ENCODE measurements at regions not wholly inside any gene's neighbourhood (a gene's known extent, or its start where the extent isn't known, plus 50 kb on each side); places are given as distances from the start of the nearest gene placed in this dataset.
"Not testable (repeated sequence)": the region's sequence is repeated elsewhere in the genome, so short reads cannot be mapped to it uniquely, and the experiment has no call there.

- Histone ChIP-seq H3K4me2 (replicated peaks; ENCODE audit: extremely low read depth, low read length, poor library complexity, severe bottlenecking) (no peak overlapping the region), H3K36me3 (replicated peaks in 1 of 2; ENCODE audit: control insufficient read depth in 1 of 2, insufficient read depth in 2 of 2, low read length in 2 of 2) (no peaks in the 10 kb centered on the region), H3K4me3 (replicated peaks in 1 of 3; ENCODE audit: low read depth in 2 of 3, low read length in 3 of 3) (no peak overlapping the region), H3K9ac (ENCODE audit: insufficient read depth, low read length, poor library complexity, severe bottlenecking) (no peak overlapping the region), H3K4me1 (ENCODE audit: control insufficient read depth in 1 of 2, insufficient read depth in 2 of 2, low read length in 2 of 2) (no peaks in the 10 kb centered on the region), H4K20me1 (ENCODE audit: insufficient read depth, low read length) (no peaks in the 10 kb centered on the region), H3K27me3 (ENCODE audit: control insufficient read depth in 2 of 2, insufficient read depth in 2 of 2, low read length in 2 of 2) (no peaks in the 10 kb centered on the region), H3K79me2 (ENCODE audit: insufficient read depth, low read length) (no peaks in the 10 kb centered on the region), H3K9me3 (replicated peaks in 1 of 2; ENCODE audit: control insufficient read depth in 1 of 2, insufficient read depth in 1 of 2, low read length in 2 of 2) (peaks cover 3 to 5% of the 10 kb centered on the region in 2 donors), H2AFZ (ENCODE audit: insufficient read depth, low read depth, low read length, poor library complexity, severe bottlenecking) (no peak overlapping the region), H3K27ac (ENCODE audit: low read depth in 1 of 2, low read length in 2 of 2) (no peak overlapping the region)
- Mint-ChIP-seq H3K27me3 (ENCODE audit: low read depth in 3 of 3) (peaks cover 0 to 8% (median 2%) of the 10 kb centered on the region in 3 donors), H3K4me3 (no peak overlapping the region), H3K4me1 (no peaks in the 10 kb centered on the region), H3K9me3 (peaks cover 0 to 21% (median 9%) of the 10 kb centered on the region in 7 donors), H3K36me3 (no peaks in the 10 kb centered on the region), H3K27ac (no peak overlapping the region)
- 100% methylated on average over 1 of the region's 1 CpG for WGBS (ENCODE audit: insufficient coverage)
- intact Hi-C loops (cut with micrococcal nuclease): no loop called here
- no peak for TF ChIP-seq CTCF (IDR thresholded peaks at IDR 0.05)
- no peak for DNase-seq
Measured at GRCh38 chr14:88985654-88986053, 161.2 kb downstream of the TTC8 start.

- peaks cover 3 to 5% of the 10 kb centered on the region in 2 donors for H3K9me3 ChIP-seq (replicated peaks in 1 of 2; ENCODE audit: control insufficient read depth in 1 of 2, insufficient read depth in 1 of 2, low read length in 2 of 2)
- no peaks in the 10 kb centered on the region for H3K4me1 ChIP-seq (ENCODE audit: control insufficient read depth in 1 of 2, insufficient read depth in 2 of 2, low read length in 2 of 2)
- Mint-ChIP-seq H3K27me3 (ENCODE audit: low read depth in 3 of 3) (peaks cover 0 to 8% (median 3%) of the 10 kb centered on the region in 3 donors), H3K27ac (no peak overlapping the region), H3K4me3 (no peak overlapping the region), H3K4me1 (no peaks in the 10 kb centered on the region), H3K9me3 (peaks cover 0 to 17% (median 6%) of the 10 kb centered on the region in 7 donors), H3K36me3 (no peaks in the 10 kb centered on the region)
- no peak overlapping the region for H2AFZ ChIP-seq (ENCODE audit: insufficient read depth, low read depth, low read length, poor library complexity, severe bottlenecking)
- peak in 1 of 3 donors; percentile 6 for DNase-seq
- H3K27ac ChIP-seq (ENCODE audit: low read depth in 1 of 2, low read length in 2 of 2): no peak overlapping the region
- no peak overlapping the region for H3K4me3 ChIP-seq (replicated peaks in 1 of 3; ENCODE audit: low read depth in 2 of 3, low read length in 3 of 3)
- no peak overlapping the region for H3K9ac ChIP-seq (ENCODE audit: insufficient read depth, low read length, poor library complexity, severe bottlenecking)
- intact Hi-C loops (cut with micrococcal nuclease): no loop called here
- H3K36me3 ChIP-seq (replicated peaks in 1 of 2; ENCODE audit: control insufficient read depth in 1 of 2, insufficient read depth in 2 of 2, low read length in 2 of 2): no peaks in the 10 kb centered on the region
- WGBS (ENCODE audit: insufficient coverage): 99% methylated on average over 8 of the region's 11 CpGs
- H3K4me2 ChIP-seq (replicated peaks; ENCODE audit: extremely low read depth, low read length, poor library complexity, severe bottlenecking): no peak overlapping the region
- H3K79me2 ChIP-seq (ENCODE audit: insufficient read depth, low read length): no peaks in the 10 kb centered on the region
- H3K27me3 ChIP-seq (ENCODE audit: control insufficient read depth in 2 of 2, insufficient read depth in 2 of 2, low read length in 2 of 2): no peaks in the 10 kb centered on the region
- TF ChIP-seq CTCF (IDR thresholded peaks at IDR 0.05): no peak
- no peaks in the 10 kb centered on the region for H4K20me1 ChIP-seq (ENCODE audit: insufficient read depth, low read length)
Measured at GRCh38 chr14:88986146-88986841, 161.8 kb downstream of the TTC8 start.

- H3K4me1 Mint-ChIP-seq; H3K4me3 ChIP-seq (replicated peaks in 1 of 3; ENCODE audit: low read depth in 2 of 3, low read length in 3 of 3); H3K4me1 ChIP-seq (ENCODE audit: control insufficient read depth in 1 of 2, insufficient read depth in 2 of 2, low read length in 2 of 2); H3K27ac ChIP-seq (ENCODE audit: low read depth in 1 of 2, low read length in 2 of 2); H3K27me3 Mint-ChIP-seq (ENCODE audit: low read depth in 3 of 3); H3K9me3 ChIP-seq (replicated peaks in 1 of 2; ENCODE audit: control insufficient read depth in 1 of 2, insufficient read depth in 1 of 2, low read length in 2 of 2); H3K4me2 ChIP-seq (replicated peaks; ENCODE audit: extremely low read depth, low read length, poor library complexity, severe bottlenecking); H3K4me3 Mint-ChIP-seq; H2AFZ ChIP-seq (ENCODE audit: insufficient read depth, low read depth, low read length, poor library complexity, severe bottlenecking); intact Hi-C loops (cut with micrococcal nuclease); H4K20me1 ChIP-seq (ENCODE audit: insufficient read depth, low read length); H3K27me3 ChIP-seq (ENCODE audit: control insufficient read depth in 2 of 2, insufficient read depth in 2 of 2, low read length in 2 of 2); H3K36me3 Mint-ChIP-seq; H3K27ac Mint-ChIP-seq; H3K79me2 ChIP-seq (ENCODE audit: insufficient read depth, low read length); H3K9ac ChIP-seq (ENCODE audit: insufficient read depth, low read length, poor library complexity, severe bottlenecking); H3K36me3 ChIP-seq (replicated peaks in 1 of 2; ENCODE audit: control insufficient read depth in 1 of 2, insufficient read depth in 2 of 2, low read length in 2 of 2): not testable (repeated sequence)
- peak in 1 of 3 donors; percentile 18 for DNase-seq
- WGBS (ENCODE audit: insufficient coverage): no CpG with 5 or more reads among the region's 2 CpGs
- H3K9me3 Mint-ChIP-seq: peaks cover 0 to 11% (median 6%) of the 10 kb centered on the region in 7 donors
Measured at GRCh38 chr14:88986908-88987307, 162.5 kb downstream of the TTC8 start.
